Mesenchymal stem cell (in vitro differentiated cells and primary cell): ENCODE measurements at regions not wholly inside any gene's neighbourhood (a gene's known extent, or its start where the extent isn't known, plus 50 kb on each side); places are given as distances from the start of the nearest gene placed in this dataset.

Experiments
- DNase-seq: peaks from one replicate; pipeline ENCODE4 v3.0.0-alpha.2; 2013
- H2AFZ ChIP-seq: one replicate; pipeline ENCODE4 v1.6.1; 2013; ENCODE audit warnings: low read depth, mild to moderate bottlenecking, control low read depth, inconsistent platforms, low read length, moderate library complexity
- H2AK5ac ChIP-seq: 2 replicates; pipeline ENCODE4 v1.6.1; 2013; ENCODE audit warnings: low read length, moderate library complexity, mild to moderate bottlenecking, inconsistent platforms; ENCODE audit not compliant: severe bottlenecking
- H2BK120ac ChIP-seq: one replicate; pipeline ENCODE4 v1.6.1; 2013; ENCODE audit warnings: low read depth, mild to moderate bottlenecking, inconsistent platforms, low read length, moderate library complexity
- H2BK12ac ChIP-seq, 2 experiments: one replicate each; pipeline ENCODE4 v1.6.1; 2013; ENCODE audit warnings: inconsistent platforms in 2 of 2, low read length in 2 of 2, mild to moderate bottlenecking in 2 of 2, moderate library complexity in 2 of 2, control low read depth in 1 of 2
- H2BK15ac ChIP-seq: one replicate; pipeline ENCODE4 v1.6.1; 2013; ENCODE audit warnings: mild to moderate bottlenecking, low read depth, inconsistent platforms; ENCODE audit not compliant: poor library complexity, severe bottlenecking
- H2BK5ac ChIP-seq: 2 replicates; pipeline ENCODE4 v1.6.1; 2013; ENCODE audit warnings: low read depth, mild to moderate bottlenecking, low read length, control low read depth, inconsistent platforms; ENCODE audit not compliant: poor library complexity, severe bottlenecking
- H3K14ac ChIP-seq, 2 experiments: one replicate each; pipeline ENCODE4 v1.6.1; 2013; ENCODE audit warnings: inconsistent platforms in 2 of 2, low read length in 2 of 2, control low read depth in 1 of 2, mild to moderate bottlenecking in 1 of 2, moderate library complexity in 1 of 2
- H3K18ac ChIP-seq, 2 experiments: one replicate each; pipeline ENCODE4 v1.6.1; 2013; ENCODE audit warnings: inconsistent platforms in 2 of 2, low read length in 2 of 2, control low read depth in 1 of 2, low read depth in 1 of 2, mild to moderate bottlenecking in 1 of 2
- H3K23ac ChIP-seq, 2 experiments: one replicate each; pipeline ENCODE4 v1.6.1; 2013; ENCODE audit warnings: inconsistent platforms in 2 of 2, low read length in 2 of 2, mild to moderate bottlenecking in 2 of 2, moderate library complexity in 2 of 2, control low read depth in 1 of 2
- H3K27ac ChIP-seq: 2 replicates; pipeline ENCODE4 v1.5.1; 2013; ENCODE audit warnings: mild to moderate bottlenecking, moderate library complexity, low read length, control low read depth, inconsistent platforms; ENCODE audit not compliant: poor library complexity, severe bottlenecking
- H3K27me3 ChIP-seq, 2 experiments: 2 replicates each; pipeline versions ENCODE4 v1.6.1 to v1.7.0; 2013; ENCODE audit warnings: low read length in 2 of 2, mild to moderate bottlenecking in 2 of 2, moderate library complexity in 2 of 2, control low read depth in 1 of 2, inconsistent platforms in 1 of 2; ENCODE audit not compliant: control insufficient read depth in 1 of 2, insufficient read depth in 1 of 2
- H3K36me3 ChIP-seq, 2 experiments: 2 replicates each; pipeline versions ENCODE4 v1.6.1 to v1.7.0; 2013; ENCODE audit warnings: low read length in 2 of 2, control low read depth in 1 of 2, inconsistent platforms in 1 of 2, low read depth in 1 of 2, mild to moderate bottlenecking in 1 of 2; ENCODE audit not compliant: insufficient read depth in 2 of 2, control insufficient read depth in 1 of 2
- H3K4ac ChIP-seq, 2 experiments: one replicate each; pipeline ENCODE4 v1.6.1; 2013; ENCODE audit warnings: inconsistent platforms in 2 of 2, low read length in 2 of 2, mild to moderate bottlenecking in 2 of 2, moderate library complexity in 2 of 2, control low read depth in 1 of 2, low read depth in 1 of 2
- H3K4me1 ChIP-seq: 2 replicates; pipeline ENCODE4 v1.6.1; 2013; ENCODE audit warnings: low read depth, low read length, control low read depth; ENCODE audit not compliant: control insufficient read depth, insufficient read depth
- H3K4me2 ChIP-seq: 2 replicates; pipeline ENCODE4 v1.6.1; 2013; ENCODE audit warnings: low read length, mild to moderate bottlenecking, inconsistent platforms; ENCODE audit not compliant: poor library complexity, severe bottlenecking
- H3K4me3 ChIP-seq, 2 experiments: 2 replicates each; pipeline versions ENCODE4 v1.5.1 to v1.7.0; 2013; ENCODE audit warnings: low read length in 2 of 2, mild to moderate bottlenecking in 2 of 2, control low read depth in 1 of 2, low read depth in 1 of 2; ENCODE audit not compliant: insufficient read depth in 1 of 2
- H3K79me1 ChIP-seq: replicated peaks from 2 replicates; pipeline ENCODE4 v1.6.1; 2013; ENCODE audit warnings: mild to moderate bottlenecking, control low read depth, low read length, inconsistent platforms; ENCODE audit not compliant: poor library complexity, severe bottlenecking
- H3K9ac ChIP-seq: 2 replicates; pipeline ENCODE4 v1.7.0; 2013; ENCODE audit warnings: mild to moderate bottlenecking, low read length, moderate library complexity
- H3K9me3 ChIP-seq: 2 replicates; pipeline ENCODE4 v1.7.0; 2013; ENCODE audit warnings: mild to moderate bottlenecking, low read length; ENCODE audit not compliant: control insufficient read depth
- H4K8ac ChIP-seq: one replicate; pipeline ENCODE4 v1.6.1; 2013; ENCODE audit warnings: inconsistent platforms, mild to moderate bottlenecking, low read length, moderate library complexity
- H4K91ac ChIP-seq: one replicate; pipeline ENCODE4 v1.6.1; 2013; ENCODE audit warnings: mild to moderate bottlenecking, low read length, inconsistent platforms
- WGBS: methylation state at CpG from one replicate; pipeline ENCODE4 v1.1.7; 2013; ENCODE audit warnings: mixed read lengths; 5-methylcytosine and 5-hydroxymethylcytosine counted together

DNA sequence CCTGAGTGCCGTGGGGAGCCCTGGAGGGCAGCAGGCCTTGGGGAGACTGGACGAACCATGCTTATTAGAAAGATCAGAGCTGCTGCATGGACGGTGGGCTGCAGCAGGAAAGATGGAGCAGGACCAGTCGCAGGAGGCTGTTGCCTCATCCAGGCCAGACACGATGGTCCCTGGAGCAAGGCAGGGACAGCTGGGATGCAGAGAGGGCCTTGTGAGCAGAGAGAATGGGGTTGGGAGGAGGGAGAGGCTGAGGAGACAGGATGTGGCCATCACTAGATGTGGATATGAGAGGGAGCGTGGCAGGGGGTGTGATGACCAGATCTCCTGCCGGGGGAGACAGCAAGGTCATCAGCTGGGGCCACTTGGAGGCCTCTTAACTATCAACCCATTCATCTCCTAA is 727.6 kb downstream of the PTPRU start:
- Histone ChIP-seq H4K91ac (no peak overlapping the region), H3K4ac (no peak overlapping the region), H3K4me2 (no peak overlapping the region), H2BK120ac (no peak overlapping the region), H3K9ac (no peak overlapping the region), H2AK5ac (no peak overlapping the region), H3K4me3 (no peak overlapping the region), H2BK15ac (no peak overlapping the region), H3K14ac (no peak overlapping the region), H3K4me1 (peaks cover 13% of the 10 kb centered on the region), H3K23ac (no peak overlapping the region), H3K9me3 (no peaks in the 10 kb centered on the region), H2BK5ac (no peak overlapping the region), H2AFZ (no peak overlapping the region), H3K36me3 (no peaks in the 10 kb centered on the region), H3K27ac (no peak overlapping the region), H3K18ac (no peak overlapping the region), H3K27me3 (peaks cover 0 to 47% of the 10 kb centered on the region in 2 experiments), H4K8ac (no peak overlapping the region), H2BK12ac (no peak overlapping the region), H3K79me1 (no peaks in the 10 kb centered on the region)
- no peak for DNase-seq
- WGBS, result 85% methylated on average over 6 of the region's 7 CpGs

DNA sequence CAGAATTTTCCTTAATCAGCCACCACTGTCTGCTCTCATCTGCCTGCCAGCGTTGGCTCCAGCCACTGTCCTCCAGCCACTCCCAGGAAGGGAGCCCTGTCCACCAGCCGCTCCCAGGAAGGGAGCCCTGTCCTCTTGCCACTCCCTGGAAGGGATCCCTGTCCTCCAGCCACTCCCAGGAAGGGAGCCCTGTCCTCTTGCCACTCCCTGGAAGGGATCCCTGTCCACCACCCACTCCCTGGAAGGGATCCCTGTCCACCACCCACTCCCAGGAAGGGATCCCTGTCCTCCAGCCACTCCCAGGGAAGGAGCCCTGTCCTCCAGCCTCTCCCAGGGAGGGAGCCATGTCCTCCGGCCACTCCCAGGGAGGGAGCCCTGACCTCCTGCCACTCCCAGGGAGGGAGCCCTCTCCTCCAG is 726.5 kb downstream of the PTPRU start:
- no peaks in the 10 kb centered on the region for H3K9me3 ChIP-seq
- H3K4me2 ChIP-seq, result no peak overlapping the region
- no peak for DNase-seq
- 50% methylated on average over 3 of the region's 3 CpGs for WGBS
- no peak overlapping the region for H4K91ac ChIP-seq
- H3K27ac ChIP-seq, result no peak overlapping the region
- no peak overlapping the region for H3K14ac ChIP-seq
- H2AK5ac ChIP-seq, result no peak overlapping the region
- H3K9ac ChIP-seq, result no peak overlapping the region
- H3K23ac ChIP-seq, result no peak overlapping the region
- H3K27me3 ChIP-seq, result peaks cover 0 to 54% of the 10 kb centered on the region in 2 experiments
- H2BK12ac ChIP-seq, result no peak overlapping the region
- no peak overlapping the region for H3K4me3 ChIP-seq
- H3K4ac ChIP-seq, result no peak overlapping the region
- no peaks in the 10 kb centered on the region for H3K36me3 ChIP-seq
- peaks cover 13% of the 10 kb centered on the region for H3K4me1 ChIP-seq
- H2BK120ac ChIP-seq, result no peak overlapping the region
- no peak overlapping the region for H2AFZ ChIP-seq
- H3K18ac ChIP-seq, result no peak overlapping the region
- no peaks in the 10 kb centered on the region for H3K79me1 ChIP-seq
- H2BK5ac ChIP-seq, result no peak overlapping the region
- no peak overlapping the region for H2BK15ac ChIP-seq
- no peak overlapping the region for H4K8ac ChIP-seq

DNA sequence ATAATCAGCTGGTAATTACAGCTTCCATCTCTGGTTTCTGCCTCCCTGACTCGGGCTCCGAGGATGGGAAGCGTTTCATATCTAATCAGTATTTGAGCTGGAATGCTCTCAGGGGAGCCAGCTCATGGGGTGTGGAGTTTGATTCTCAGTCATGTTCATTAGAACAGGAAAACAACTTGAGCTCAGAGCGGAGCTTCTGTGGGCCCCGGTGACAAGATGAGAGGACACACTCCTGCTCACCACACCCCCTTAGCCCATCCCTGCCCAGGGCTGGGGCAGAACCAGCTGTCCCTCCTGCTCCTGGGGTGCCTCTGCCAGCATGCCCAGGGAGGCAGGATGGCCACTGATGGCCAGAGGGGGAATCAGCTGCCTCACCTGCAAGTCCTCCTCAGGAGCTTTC is 726.0 kb downstream of the PTPRU start:
- Histone ChIP-seq H3K36me3 (no peaks in the 10 kb centered on the region), H3K9me3 (no peaks in the 10 kb centered on the region), H2AK5ac (no peak overlapping the region), H3K27me3 (peaks cover 0 to 54% of the 10 kb centered on the region in 2 experiments), H4K8ac (no peak overlapping the region), H2BK120ac (no peak overlapping the region), H3K18ac (no peak overlapping the region), H2BK15ac (no peak overlapping the region), H3K9ac (no peak overlapping the region), H3K4me3 (no peak overlapping the region), H3K4ac (no peak overlapping the region), H3K4me1 (peaks cover 10% of the 10 kb centered on the region), H3K23ac (no peak overlapping the region), H3K79me1 (no peaks in the 10 kb centered on the region), H2AFZ (no peak overlapping the region), H3K14ac (no peak overlapping the region), H3K27ac (no peak overlapping the region), H2BK12ac (no peak overlapping the region), H3K4me2 (no peak overlapping the region), H2BK5ac (no peak overlapping the region), H4K91ac (no peak overlapping the region)
- 30% methylated on average over 5 of the region's 5 CpGs for WGBS
- no peak for DNase-seq

DNA sequence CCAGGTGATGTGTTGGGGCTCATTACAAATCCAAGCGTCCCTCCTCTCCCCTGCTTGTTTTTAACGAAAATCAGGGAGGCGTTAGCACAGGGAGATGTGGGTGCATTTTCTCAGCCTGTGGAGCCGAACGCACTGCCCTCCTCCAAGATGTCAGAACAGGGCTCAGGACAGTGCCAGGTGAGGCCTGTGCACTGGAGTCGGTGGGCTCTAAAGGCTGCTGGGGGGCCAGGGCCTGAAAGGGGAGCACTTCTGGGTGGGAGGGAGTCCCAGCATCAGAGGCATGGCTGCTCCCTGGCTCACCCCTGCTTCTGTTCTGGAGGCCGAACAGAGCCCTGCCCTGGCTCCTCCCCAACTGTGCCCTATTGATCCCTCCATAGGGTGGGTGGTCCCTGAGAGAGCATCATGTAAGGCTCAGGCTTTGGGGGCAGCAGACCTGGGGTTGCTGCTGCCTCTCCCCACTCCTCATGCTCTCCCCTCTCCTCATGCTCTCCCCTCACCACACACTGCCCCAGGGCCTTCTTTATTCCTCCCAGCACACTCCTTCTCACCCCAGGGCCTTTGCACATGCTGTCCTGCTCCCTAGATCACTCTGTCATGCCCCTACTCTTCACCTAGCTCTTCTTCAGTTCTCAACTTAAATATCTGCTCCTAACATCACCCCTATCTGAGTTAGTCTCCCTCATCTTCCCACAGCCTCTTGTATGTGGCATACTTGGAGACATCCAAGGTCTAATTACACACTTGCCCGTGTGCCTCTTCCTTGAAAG is 725.2 kb downstream of the PTPRU start:
- 78% methylated on average over 7 of the region's 8 CpGs for WGBS

More for the DNA sequence above, 725.2 kb downstream of the PTPRU start:
- Histone ChIP-seq H2AFZ (no peak overlapping the region), H3K4ac (no peak overlapping the region), H3K4me3 (no peak overlapping the region), H3K9ac (no peak overlapping the region), H4K8ac (no peak overlapping the region), H3K27ac (no peak overlapping the region), H2BK12ac (no peak overlapping the region), H2BK5ac (no peak overlapping the region), H4K91ac (no peak overlapping the region), H3K27me3 (peaks cover 0 to 58% of the 10 kb centered on the region in 2 experiments), H3K9me3 (no peaks in the 10 kb centered on the region), H3K4me2 (no peak overlapping the region), H3K4me1 (peaks cover 2% of the 10 kb centered on the region), H3K18ac (no peak overlapping the region), H2BK15ac (no peak overlapping the region), H2BK120ac (no peak overlapping the region), H2AK5ac (no peak overlapping the region), H3K79me1 (no peaks in the 10 kb centered on the region), H3K14ac (no peak overlapping the region), H3K23ac (no peak overlapping the region), H3K36me3 (no peaks in the 10 kb centered on the region)
- no peak for DNase-seq
